ENCODE measurements at regions not wholly inside any gene's neighbourhood (a gene's known extent, or its start where the extent isn't known, plus 50 kb on each side); places are given as distances from the start of the nearest gene placed in this dataset.
"Not testable (repeated sequence)": the region's sequence is repeated elsewhere in the genome, so short reads cannot be mapped to it uniquely, and the experiment has no call there.

GRCh38 chr6:106783640-106784566 lies 154.5 kb downstream of the QRSL1 start:
- no peak for DNase-seq (ENCODE audit: low read depth, low spot score)

GRCh38 chr6:106782536-106783285 lies 153.3 kb downstream of the QRSL1 start:
- H3K4me3 ChIP-seq: no peak overlapping the region
- no peak overlapping the region for H3K27ac ChIP-seq
- no peak for DNase-seq (ENCODE audit: low read depth, low spot score)
- H3K9me3 ChIP-seq (ENCODE audit: low read depth, low read length): no peaks in the 10 kb centered on the region
- H3K36me3 ChIP-seq (ENCODE audit: insufficient read depth, low read length): no peaks in the 10 kb centered on the region
- no peak for TF ChIP-seq POLR2AphosphoS5 (IDR thresholded peaks at IDR 0.05; ENCODE audit: borderline replicate concordance, low read depth, low read length)
- TF ChIP-seq FOXP2 (optimal IDR thresholded peaks at IDR 0.05; ENCODE audit: control extremely low read depth, extremely low read length, insufficient read depth): no peak
- TF ChIP-seq EZH2 (IDR thresholded peaks at IDR 0.05): no peak
- H3K9ac ChIP-seq (ENCODE audit: insufficient read length): no peak overlapping the region

More at GRCh38 chr6:106783640-106784566, 154.5 kb downstream of the QRSL1 start:
- no peak for TF ChIP-seq FOXP2 (optimal IDR thresholded peaks at IDR 0.05; ENCODE audit: control extremely low read depth, extremely low read length, insufficient read depth)
- TF ChIP-seq EZH2 (IDR thresholded peaks at IDR 0.05): no peak
- Histone ChIP-seq H3K36me3 (ENCODE audit: insufficient read depth, low read length) (no peaks in the 10 kb centered on the region), H3K9me3 (ENCODE audit: low read depth, low read length) (no peaks in the 10 kb centered on the region), H3K4me3 (no peak overlapping the region), H3K27ac (no peak overlapping the region), H3K9ac (ENCODE audit: insufficient read length) (no peak overlapping the region)

- not testable (repeated sequence) for DNase-seq (ENCODE audit: low read depth, low spot score); H3K9me3 ChIP-seq (ENCODE audit: low read depth, low read length); H3K36me3 ChIP-seq (ENCODE audit: insufficient read depth, low read length); H3K4me3 ChIP-seq; H3K9ac ChIP-seq (ENCODE audit: insufficient read length); H3K27ac ChIP-seq
Observed at GRCh38 chr6:106779552-106779951, 150.2 kb downstream of the QRSL1 start.

GRCh38 chr6:106778943-106779342 lies 149.6 kb downstream of the QRSL1 start:
- DNase-seq (ENCODE audit: low read depth, low spot score): no peak
- H3K9ac ChIP-seq (ENCODE audit: insufficient read length): no peak overlapping the region
- no peaks in the 10 kb centered on the region for H3K36me3 ChIP-seq (ENCODE audit: insufficient read depth, low read length)
- no peaks in the 10 kb centered on the region for H3K9me3 ChIP-seq (ENCODE audit: low read depth, low read length)
- no peak overlapping the region for H3K27ac ChIP-seq
- TF ChIP-seq FOXP2 (optimal IDR thresholded peaks at IDR 0.05; ENCODE audit: control extremely low read depth, extremely low read length, insufficient read depth) (no peak), POLR2AphosphoS5 (IDR thresholded peaks at IDR 0.05; ENCODE audit: borderline replicate concordance, low read depth, low read length) (no peak), EZH2 (IDR thresholded peaks at IDR 0.05) (no peak)
- no peak overlapping the region for H3K4me3 ChIP-seq

- H3K4me3 ChIP-seq: no peak overlapping the region
- no peak for DNase-seq (ENCODE audit: low read depth, low spot score)
- H3K36me3 ChIP-seq (ENCODE audit: insufficient read depth, low read length): no peaks in the 10 kb centered on the region
- no peak overlapping the region for H3K27ac ChIP-seq
- no peak overlapping the region for H3K9ac ChIP-seq (ENCODE audit: insufficient read length)
- TF ChIP-seq FOXP2 (optimal IDR thresholded peaks at IDR 0.05; ENCODE audit: control extremely low read depth, extremely low read length, insufficient read depth) (peak; percentile 47), POLR2AphosphoS5 (IDR thresholded peaks at IDR 0.05; ENCODE audit: borderline replicate concordance, low read depth, low read length) (no peak)
- peaks cover 3% of the 10 kb centered on the region; the same call in 1 of the 2 replicates for H3K9me3 ChIP-seq (ENCODE audit: low read depth, low read length)
Observed at GRCh38 chr6:106773996-106774629, 144.7 kb downstream of the QRSL1 start.

- H3K9ac ChIP-seq (ENCODE audit: insufficient read length): no peak overlapping the region
- no peaks in the 10 kb centered on the region for H3K36me3 ChIP-seq (ENCODE audit: insufficient read depth, low read length)
- TF ChIP-seq EZH2 (IDR thresholded peaks at IDR 0.05) (no peak), POLR2AphosphoS5 (IDR thresholded peaks at IDR 0.05; ENCODE audit: borderline replicate concordance, low read depth, low read length) (no peak), FOXP2 (optimal IDR thresholded peaks at IDR 0.05; ENCODE audit: control extremely low read depth, extremely low read length, insufficient read depth) (no peak)
- H3K27ac ChIP-seq: no peak overlapping the region
- peaks cover 3% of the 10 kb centered on the region; the same call in 1 of the 2 replicates for H3K9me3 ChIP-seq (ENCODE audit: low read depth, low read length)
- no peak overlapping the region for H3K4me3 ChIP-seq
- DNase-seq (ENCODE audit: low read depth, low spot score): no peak
Observed at GRCh38 chr6:106773522-106773921, 144.1 kb downstream of the QRSL1 start.

- no peak overlapping the region for H3K27ac ChIP-seq
- TF ChIP-seq EZH2 (IDR thresholded peaks at IDR 0.05) (no peak), POLR2AphosphoS5 (IDR thresholded peaks at IDR 0.05; ENCODE audit: borderline replicate concordance, low read depth, low read length) (no peak), FOXP2 (optimal IDR thresholded peaks at IDR 0.05; ENCODE audit: control extremely low read depth, extremely low read length, insufficient read depth) (no peak)
Observed at GRCh38 chr6:106772270-106773142, 143.1 kb downstream of the QRSL1 start.

More at GRCh38 chr6:106772270-106773142, 143.1 kb downstream of the QRSL1 start:
- no peak for DNase-seq (ENCODE audit: low read depth, low spot score)
- H3K9me3 ChIP-seq (ENCODE audit: low read depth, low read length): peaks cover 3% of the 10 kb centered on the region; the same call in 1 of the 2 replicates
- no peak overlapping the region for H3K9ac ChIP-seq (ENCODE audit: insufficient read length)
- no peak overlapping the region for H3K4me3 ChIP-seq
- no peaks in the 10 kb centered on the region for H3K36me3 ChIP-seq (ENCODE audit: insufficient read depth, low read length)
